GM12891 (cell line): ENCODE measurements at regions not wholly inside any gene's neighbourhood (a gene's known extent, or its start where the extent isn't known, plus 50 kb on each side); places are given as distances from the start of the nearest gene placed in this dataset.

ENCODE experiments used
- POLR2A ChIP-seq: IDR thresholded peaks from 2 replicates; pipeline ENCODE4 v1.6.1; 2011; ENCODE audit warnings: low read depth, low read length, control low read depth
- POLR2AphosphoS5 ChIP-seq: IDR thresholded peaks from 2 replicates; pipeline ENCODE4 v1.6.1; 2011; ENCODE audit warnings: low read depth, low read length, control low read depth
- POU2F2 ChIP-seq: IDR thresholded peaks from 2 replicates; pipeline ENCODE4 v1.6.1; 2011; ENCODE audit warnings: low read depth, mild to moderate bottlenecking, control low read depth, low read length, moderate library complexity
- SPI1 ChIP-seq: IDR thresholded peaks from 2 replicates; pipeline ENCODE4 v1.6.1; 2011; ENCODE audit warnings: low read depth, low read length, control low read depth
- TAF1 ChIP-seq: IDR thresholded peaks from 2 replicates; pipeline ENCODE4 v1.6.1; 2011; ENCODE audit warnings: low read depth, low read length, control low read depth

DNA sequence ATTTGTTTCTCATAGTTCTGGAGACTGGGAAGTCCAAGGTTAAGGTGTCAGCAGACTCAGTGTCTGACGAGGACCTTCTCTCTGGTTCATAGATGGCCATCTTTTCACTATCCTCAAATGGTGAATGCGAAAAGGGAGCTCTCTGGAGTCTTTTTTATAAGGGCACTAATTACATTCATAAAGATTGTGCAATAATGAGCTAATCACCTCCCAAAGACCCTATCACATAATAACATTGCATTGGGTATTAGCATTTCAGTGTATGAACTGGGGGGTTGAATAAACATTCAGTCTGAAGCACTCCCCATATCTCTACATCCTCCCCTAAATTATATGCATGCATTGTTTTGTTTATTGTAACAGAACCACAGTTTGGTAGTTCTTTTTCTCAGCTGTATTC lies 1086.5 kb downstream of the CDH11 start:
- no peak for TF ChIP-seq POLR2AphosphoS5
- no peak for TF ChIP-seq POLR2A
- TF ChIP-seq TAF1: no peak
- no peak for TF ChIP-seq SPI1
- no peak for TF ChIP-seq POU2F2
